ENCODE measurements at regions not wholly inside any gene's neighbourhood (a gene's known extent, or its start where the extent isn't known, plus 50 kb on each side); places are given as distances from the start of the nearest gene placed in this dataset.

DNA sequence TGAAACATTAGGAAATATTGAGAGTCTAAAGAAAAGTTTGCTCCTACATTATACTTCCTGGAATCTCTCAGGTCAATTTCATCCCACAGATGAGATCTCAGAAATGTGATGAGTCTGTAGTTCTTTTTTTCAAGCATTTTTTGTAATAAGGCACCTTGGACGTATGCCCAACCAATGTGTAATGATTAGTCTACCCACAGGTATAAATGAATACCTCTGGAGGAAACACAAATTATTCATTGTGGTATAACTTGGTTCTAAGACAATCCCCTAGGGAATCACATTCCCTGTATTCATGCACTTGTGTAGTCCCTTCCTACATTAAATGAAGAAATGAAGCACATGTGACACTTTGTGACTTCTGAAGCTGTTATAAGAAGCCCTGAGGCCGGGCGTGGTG, 596.2 kb upstream of the UBE2E2 start:
- DNase-seq (ENCODE audit: low read depth, low spot score) (no peak), FAIRE-seq (no peak)
- no peaks in the 10 kb centered on the region for H4K20me1 ChIP-seq (replicated peaks; ENCODE audit: control insufficient read depth, extremely low read depth, insufficient read depth, low read length)
- H3K9me3 ChIP-seq (replicated peaks; ENCODE audit: control insufficient read depth, insufficient read depth, low read length): no peaks in the 10 kb centered on the region
- H3K27me3 ChIP-seq (ENCODE audit: control insufficient read depth in 2 of 2, insufficient read depth in 2 of 2, low read length in 2 of 2): no peaks in the 10 kb centered on the region
- CTCF ChIA-PET: no interaction called here
- H3K4me1 ChIP-seq (ENCODE audit: control insufficient read depth, extremely low read depth, insufficient read depth, low read length): no peaks in the 10 kb centered on the region
- TF ChIP-seq POLR2AphosphoS5 (IDR thresholded peaks at IDR 0.05; ENCODE audit: insufficient read depth, low read depth, low read length): no peak
- TF ChIP-seq, protein P1, sequence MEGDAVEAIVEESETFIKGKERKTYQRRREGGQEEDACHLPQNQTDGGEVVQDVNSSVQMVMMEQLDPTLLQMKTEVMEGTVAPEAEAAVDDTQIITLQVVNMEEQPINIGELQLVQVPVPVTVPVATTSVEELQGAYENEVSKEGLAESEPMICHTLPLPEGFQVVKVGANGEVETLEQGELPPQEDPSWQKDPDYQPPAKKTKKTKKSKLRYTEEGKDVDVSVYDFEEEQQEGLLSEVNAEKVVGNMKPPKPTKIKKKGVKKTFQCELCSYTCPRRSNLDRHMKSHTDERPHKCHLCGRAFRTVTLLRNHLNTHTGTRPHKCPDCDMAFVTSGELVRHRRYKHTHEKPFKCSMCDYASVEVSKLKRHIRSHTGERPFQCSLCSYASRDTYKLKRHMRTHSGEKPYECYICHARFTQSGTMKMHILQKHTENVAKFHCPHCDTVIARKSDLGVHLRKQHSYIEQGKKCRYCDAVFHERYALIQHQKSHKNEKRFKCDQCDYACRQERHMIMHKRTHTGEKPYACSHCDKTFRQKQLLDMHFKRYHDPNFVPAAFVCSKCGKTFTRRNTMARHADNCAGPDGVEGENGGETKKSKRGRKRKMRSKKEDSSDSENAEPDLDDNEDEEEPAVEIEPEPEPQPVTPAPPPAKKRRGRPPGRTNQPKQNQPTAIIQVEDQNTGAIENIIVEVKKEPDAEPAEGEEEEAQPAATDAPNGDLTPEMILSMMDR (IDR thresholded peaks at IDR 0.05; ENCODE audit: extremely low read depth in 1 of 2, insufficient read depth in 1 of 2, low read depth in 1 of 2, low read length in 2 of 2): no peak
- no peak for TF ChIP-seq POLR2A (IDR thresholded peaks at IDR 0.05; ENCODE audit: low read depth, low read length)
- no peak for TF ChIP-seq GATA2 (IDR thresholded peaks at IDR 0.05; ENCODE audit: insufficient read depth, insufficient read length, low read depth, low read length)
- no peak for TF ChIP-seq MAX (IDR thresholded peaks at IDR 0.05; ENCODE audit: insufficient read depth, insufficient read length)
- TF ChIP-seq EZH2 (IDR thresholded peaks at IDR 0.05; ENCODE audit: borderline replicate concordance, low read depth, low read length, severe bottlenecking): no peak
- TF ChIP-seq MYC (IDR thresholded peaks at IDR 0.05; ENCODE audit: low read depth, low read length): no peak
- TF ChIP-seq JUN (IDR thresholded peaks at IDR 0.05; ENCODE audit: borderline replicate concordance, insufficient read depth, insufficient read length, low read depth): no peak
- no peak for TF ChIP-seq FOS (IDR thresholded peaks at IDR 0.05; ENCODE audit: borderline replicate concordance, insufficient read depth, low read length)
- no peaks in the 10 kb centered on the region for H3K36me3 ChIP-seq (ENCODE audit: control insufficient read depth in 2 of 2, extremely low read depth in 1 of 2, insufficient read depth in 2 of 2, low read length in 2 of 2)
- H3K79me2 ChIP-seq (ENCODE audit: control insufficient read depth, insufficient read depth, low read length): no peaks in the 10 kb centered on the region
- no TSS peak for BruUV-seq (replicated peaks)
- H3K4me3 ChIP-seq (replicated peaks in 1 of 3; ENCODE audit: insufficient read depth in 1 of 3, low read depth in 1 of 3, low read length in 3 of 3): no peak overlapping the region
- no peak overlapping the region for H3K4me2 ChIP-seq (ENCODE audit: insufficient read depth, low read length)
- H2AFZ ChIP-seq (ENCODE audit: low read depth, low read length): no peak overlapping the region
- no peak overlapping the region for H3K9ac ChIP-seq (replicated peaks; ENCODE audit: extremely low read depth, insufficient read depth, low read length)
- no peaks in the 10 kb centered on the region for H3K9me1 ChIP-seq (replicated peaks; ENCODE audit: control insufficient read depth, extremely low read depth, insufficient read depth, low read length)
- dilution Hi-C loops (cut with MboI; ENCODE audit: extremely low pct_ligation_motif_present, low sequenced_read_pairs): no loop called here
- no peak overlapping the region for H3K27ac ChIP-seq (ENCODE audit: insufficient read depth, low read depth, low read length)
- intact Hi-C loops (cut with micrococcal nuclease): no loop called here
- POLR2A ChIA-PET: no interaction called here

Data from endothelial cell of umbilical vein (primary cell).